HCT116 (cell line): ENCODE measurements at regions not wholly inside any gene's neighbourhood (a gene's known extent, or its start where the extent isn't known, plus 50 kb on each side); places are given as distances from the start of the nearest gene placed in this dataset.

ENCODE experiments used
- ATAC-seq: fragments of 200-7000 bp; cut with Tn5 transposase; 2 replicates; pipeline ENCODE4 v1.9.1; 2020; ENCODE audit warnings: mild to moderate bottlenecking, moderate library complexity
- BruUV-seq: library from RNA; stranded (reverse); fragments of 400-500 nt; replicated peaks from 2 replicates; lab custom pipeline; 2021; lab: Mats Ljungman, UMichigan
- CTCF ChIA-PET: fragments of 300-600 bp; sonication (Branson Sonifier 250); formaldehyde crosslinking; loops from one replicate; lab custom pipeline; 2021; ENCODE audit warnings: antibody characterized with exemption; lab: Charles Lee
- POLR2A ChIA-PET: fragments of 300-600, 350-600 bp; sonication (Branson Sonifier 250); formaldehyde crosslinking; loops from one replicate; lab custom pipeline; 2021; ENCODE audit warnings: antibody characterized with exemption; lab: Charles Lee
- RAD21 ChIA-PET, 2 experiments: fragments of 300-600 bp; sonication (Branson Sonifier 250); formaldehyde crosslinking; loops; one replicate each; lab custom pipeline; 2023; ENCODE audit warnings: low total read pairs in 2 of 2; ENCODE audit not compliant: uncharacterized antibody in 2 of 2, unreplicated experiment in 2 of 2, low non-redundant PET in 1 of 2; lab: Charles Lee
- DNase-seq: peaks from one replicate; pipeline ENCODE4 v3.0.0-alpha.2; 2010; ENCODE audit warnings: low read depth, low spot score
- H2AFZ ChIP-seq: fragments of 200-600 bp; shearing (Covaris generic), sonication (generic); 2 replicates; pipeline ENCODE4 v1.6.1; 2017; ENCODE audit warnings: low read depth, mixed run types, mixed read lengths, antibody characterized with exemption, low read length; ENCODE audit not compliant: poor library complexity, severe bottlenecking
- H3K27ac ChIP-seq: 2 replicates; pipeline ENCODE4 v1.5.1; 2012; ENCODE audit warnings: low read depth, low read length
- H3K27me3 ChIP-seq: fragments of 200-600 bp; sonication (generic); 2 replicates; pipeline ENCODE4 v1.6.1; 2016; ENCODE audit warnings: mixed run types, low read length, mixed read lengths; ENCODE audit not compliant: insufficient read depth
- H3K36me3 ChIP-seq, 2 experiments: fragments of 200-500 bp in 1 of 2; fragments of 200-600 bp in 1 of 2; sonication (Bioruptor generic) in 1 of 2; sonication (generic) in 1 of 2; 2 replicates each; pipeline versions ENCODE4 v1.5.1 to v1.6.1; 2014 to 2016; ENCODE audit warnings: low read length in 2 of 2, inconsistent platforms in 1 of 2, mixed read lengths in 1 of 2, mixed run types in 1 of 2; ENCODE audit not compliant: insufficient read depth in 2 of 2, control insufficient read depth in 1 of 2
- H3K4me1 ChIP-seq, 2 experiments: fragments of 200-600 bp in 1 of 2; sonication (generic) in 1 of 2; 2 replicates each; pipeline versions ENCODE4 v1.5.1 to v1.6.1; 2012 to 2017; ENCODE audit warnings: low read length in 2 of 2, inconsistent platforms in 1 of 2, mild to moderate bottlenecking in 1 of 2, mixed read lengths in 1 of 2, mixed run types in 1 of 2, moderate library complexity in 1 of 2; ENCODE audit not compliant: insufficient read depth in 2 of 2, control insufficient read depth in 1 of 2
- H3K4me2 ChIP-seq: fragments of 200-600 bp; sonication (generic); 2 replicates; pipeline ENCODE4 v1.6.1; 2017; ENCODE audit warnings: mixed run types, low read length, mixed read lengths
- H3K4me3 ChIP-seq, 2 experiments: fragments of 200-600 bp in 1 of 2; sonication (generic) in 1 of 2; replicated peaks in 1 of 2; 2 replicates each; pipeline ENCODE4 v1.5.1; 2011 to 2016; ENCODE audit warnings: low read length in 2 of 2, control low read depth in 1 of 2, low read depth in 1 of 2, mild to moderate bottlenecking in 1 of 2, mixed read lengths in 1 of 2, mixed run types in 1 of 2
- H3K79me2 ChIP-seq: fragments of 200-600 bp; sonication (generic); 2 replicates; pipeline ENCODE4 v1.6.1; 2017; ENCODE audit warnings: mild to moderate bottlenecking, mixed run types, low read length, moderate library complexity, mixed read lengths; ENCODE audit not compliant: insufficient read depth
- H3K9ac ChIP-seq: fragments of 200-600 bp; sonication (generic); 2 replicates; pipeline ENCODE4 v1.6.1; 2016; ENCODE audit warnings: low read length, mixed read lengths
- H3K9me2 ChIP-seq: fragments of 200-600 bp; sonication (generic), shearing (Covaris generic); 2 replicates; pipeline ENCODE4 v1.6.1; 2017; ENCODE audit warnings: mixed run types, mild to moderate bottlenecking, moderate library complexity; ENCODE audit not compliant: insufficient read depth
- H3K9me3 ChIP-seq, 2 experiments: fragments of 200-500 bp in 1 of 2; fragments of 200-600 bp in 1 of 2; sonication (Bioruptor generic) in 1 of 2; sonication (generic) in 1 of 2; 2 replicates each; pipeline ENCODE4 v1.6.1; 2014 to 2017; ENCODE audit warnings: low read length in 2 of 2, mixed read lengths in 2 of 2, inconsistent platforms in 1 of 2, low read depth in 1 of 2, mild to moderate bottlenecking in 1 of 2, mixed run types in 1 of 2, moderate library complexity in 1 of 2; ENCODE audit not compliant: control insufficient read depth in 1 of 2, insufficient read depth in 1 of 2
- H4K20me1 ChIP-seq: fragments of 200-600 bp; sonication (generic), shearing (Covaris generic); 2 replicates; pipeline ENCODE4 v1.6.1; 2017; ENCODE audit warnings: mixed run types, mild to moderate bottlenecking, moderate library complexity; ENCODE audit not compliant: insufficient read depth
- CBX3 ChIP-seq: IDR thresholded peaks from 2 replicates; pipeline ENCODE4 v1.6.1; 2012; ENCODE audit warnings: low read depth
- EGR1 ChIP-seq: IDR thresholded peaks from 2 replicates; pipeline ENCODE4 v1.6.1; 2012; ENCODE audit warnings: low read depth
- ELF1 ChIP-seq: IDR thresholded peaks from 2 replicates; pipeline ENCODE4 v1.6.1; 2012; ENCODE audit warnings: low read depth, borderline replicate concordance
- EZH2 ChIP-seq: fragments of 200-600 bp; sonication (generic); IDR thresholded peaks from 2 replicates; pipeline ENCODE4 v1.6.1; 2017; ENCODE audit warnings: antibody characterized with exemption, mixed run types
- EZH2phosphoT487 ChIP-seq: fragments of 200-600 bp; IDR thresholded peaks from 2 replicates; pipeline ENCODE4 v1.6.1; 2018; ENCODE audit warnings: antibody characterized with exemption, borderline replicate concordance
- FOSL1 ChIP-seq: IDR thresholded peaks from 2 replicates; pipeline ENCODE4 v1.6.1; 2012; ENCODE audit warnings: low read depth
- JUND ChIP-seq: IDR thresholded peaks from 2 replicates; pipeline ENCODE4 v1.6.1; 2012
- POLR2A ChIP-seq: IDR thresholded peaks from 2 replicates; pipeline ENCODE4 v1.7.0; 2011; ENCODE audit warnings: borderline replicate concordance; ENCODE audit not compliant: insufficient read depth, insufficient read length; ENCODE audit errors: extremely low read depth
- POLR2AphosphoS5 ChIP-seq: IDR thresholded peaks from 2 replicates; pipeline ENCODE4 v1.6.1; 2011; ENCODE audit warnings: mild to moderate bottlenecking, low read depth, low read length, moderate library complexity
- SIN3A ChIP-seq: IDR thresholded peaks from 2 replicates; pipeline ENCODE4 v1.6.1; 2012; ENCODE audit warnings: low read depth
- SRF ChIP-seq: IDR thresholded peaks from 2 replicates; pipeline ENCODE4 v1.6.1; 2012; ENCODE audit warnings: low read depth
- TCF7L2 ChIP-seq: IDR thresholded peaks from 2 replicates; pipeline ENCODE4 v1.7.0; 2011; ENCODE audit warnings: borderline replicate concordance, inconsistent platforms; ENCODE audit not compliant: insufficient read depth, insufficient read length; ENCODE audit errors: extremely low read depth
- YY1 ChIP-seq: IDR thresholded peaks from 2 replicates; pipeline ENCODE4 v1.6.1; 2011; ENCODE audit warnings: low read length, low read depth, moderate library complexity, mild to moderate bottlenecking; ENCODE audit not compliant: insufficient replicate concordance; ENCODE audit errors: extremely low read depth
- ZNF274 ChIP-seq: fragments of 200-500 bp; sonication (Bioruptor generic); IDR thresholded peaks from 2 replicates; pipeline ENCODE4 v1.6.1; 2014; ENCODE audit warnings: mild to moderate bottlenecking, low read depth, low read length, inconsistent platforms
- intact Hi-C: fragments of 100-400 bp; cut with micrococcal nuclease; formaldehyde crosslinking; loops from 2 replicates; pipeline ENCODE4 v1.10.0; 2022
- TF ChIP-seq, protein P1 (sequence below), 3 experiments: fragments of 200-600 bp in 1 of 3; sonication (generic) in 1 of 3; IDR thresholded peaks in 2 of 3; conservative IDR thresholded peaks in 1 of 3; 2 replicates each; pipeline ENCODE4 v1.5.1; 2012 to 2017; ENCODE audit warnings: low read depth in 2 of 3, low read length in 2 of 3, antibody characterized with exemption in 1 of 3, borderline replicate concordance in 1 of 3, control low read depth in 1 of 3, mild to moderate bottlenecking in 1 of 3, mixed read lengths in 1 of 3, mixed run types in 1 of 3, moderate library complexity in 1 of 3; ENCODE audit not compliant: insufficient read depth in 1 of 3
- TF ChIP-seq, protein P2 (sequence below): IDR thresholded peaks from 2 replicates; pipeline ENCODE4 v1.6.1; 2012
- TF ChIP-seq, protein P3 (sequence below): IDR thresholded peaks from 2 replicates; pipeline ENCODE4 v1.6.1; 2012
- TF ChIP-seq, protein P4 (sequence below): IDR thresholded peaks from 2 replicates; pipeline ENCODE4 v1.6.1; 2011; ENCODE audit warnings: mild to moderate bottlenecking, low read length, moderate library complexity; ENCODE audit not compliant: insufficient replicate concordance; ENCODE audit errors: extremely low read depth

DNA sequence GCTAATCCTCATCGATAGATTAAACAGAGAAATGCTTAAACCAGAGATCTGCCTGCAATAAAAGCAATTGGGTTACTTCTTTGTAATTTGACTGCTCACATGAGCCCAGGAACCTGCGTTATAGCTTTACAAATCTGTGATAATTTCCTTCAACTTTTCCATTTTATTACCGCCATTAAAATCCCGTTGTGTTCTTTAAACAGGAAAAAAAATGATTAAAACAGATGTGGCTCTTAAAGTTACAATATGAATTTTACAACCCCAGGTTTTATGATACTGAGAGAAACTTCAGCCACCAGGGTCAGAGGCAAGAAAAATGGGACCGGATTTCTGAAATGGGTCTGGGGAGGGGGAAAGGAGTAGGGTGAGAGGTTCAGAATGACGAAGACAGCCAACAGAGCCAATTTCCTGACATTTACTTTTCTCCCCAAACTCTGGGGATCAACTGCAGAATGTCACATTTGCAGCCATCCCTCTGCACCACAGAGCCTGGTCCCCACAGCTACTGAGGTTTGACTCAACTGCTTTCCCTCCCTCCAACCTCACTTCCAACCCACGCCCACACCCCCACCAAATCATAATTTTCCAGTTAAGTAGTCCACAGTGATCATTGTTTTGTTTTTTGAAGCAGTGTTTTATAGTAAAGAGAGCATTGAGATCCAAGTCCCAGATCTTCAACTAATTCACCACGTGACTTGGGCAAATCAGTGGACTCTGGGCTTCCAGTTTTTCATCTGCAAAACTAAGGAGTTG, 77.6 kb upstream of the EYA2 start:
- no peak for DNase-seq
- ChIA-PET POLR2A (no interaction called here), RAD21 (no interaction called here), CTCF (no interaction called here)
- Histone ChIP-seq H3K36me3 (no peaks in the 10 kb centered on the region), H3K9me3 (no peaks in the 10 kb centered on the region), H4K20me1 (no peaks in the 10 kb centered on the region), H3K27me3 (peaks cover 40% of the 10 kb centered on the region), H2AFZ (no peak overlapping the region), H3K4me1 (peaks cover 14 to 15% of the 10 kb centered on the region in 2 experiments), H3K9me2 (no peaks in the 10 kb centered on the region), H3K4me2 (no peak overlapping the region), H3K79me2 (no peaks in the 10 kb centered on the region), H3K4me3 (no peak overlapping the region), H3K27ac (no peak overlapping the region), H3K9ac (no peak overlapping the region)
- BruUV-seq, result no TSS peak
- ATAC-seq, result no peak
- intact Hi-C loops, result no loop called here
- TF ChIP-seq ELF1, result no peak
- no peak for TF ChIP-seq CBX3
- no peak for TF ChIP-seq FOSL1
- no peak for TF ChIP-seq EZH2
- TF ChIP-seq JUND, result no peak
- no peak for TF ChIP-seq SRF
- no peak for TF ChIP-seq ZNF274
- TF ChIP-seq POLR2AphosphoS5, result no peak
- TF ChIP-seq EGR1, result no peak
- TF ChIP-seq TCF7L2, result no peak
- TF ChIP-seq, protein P1, sequence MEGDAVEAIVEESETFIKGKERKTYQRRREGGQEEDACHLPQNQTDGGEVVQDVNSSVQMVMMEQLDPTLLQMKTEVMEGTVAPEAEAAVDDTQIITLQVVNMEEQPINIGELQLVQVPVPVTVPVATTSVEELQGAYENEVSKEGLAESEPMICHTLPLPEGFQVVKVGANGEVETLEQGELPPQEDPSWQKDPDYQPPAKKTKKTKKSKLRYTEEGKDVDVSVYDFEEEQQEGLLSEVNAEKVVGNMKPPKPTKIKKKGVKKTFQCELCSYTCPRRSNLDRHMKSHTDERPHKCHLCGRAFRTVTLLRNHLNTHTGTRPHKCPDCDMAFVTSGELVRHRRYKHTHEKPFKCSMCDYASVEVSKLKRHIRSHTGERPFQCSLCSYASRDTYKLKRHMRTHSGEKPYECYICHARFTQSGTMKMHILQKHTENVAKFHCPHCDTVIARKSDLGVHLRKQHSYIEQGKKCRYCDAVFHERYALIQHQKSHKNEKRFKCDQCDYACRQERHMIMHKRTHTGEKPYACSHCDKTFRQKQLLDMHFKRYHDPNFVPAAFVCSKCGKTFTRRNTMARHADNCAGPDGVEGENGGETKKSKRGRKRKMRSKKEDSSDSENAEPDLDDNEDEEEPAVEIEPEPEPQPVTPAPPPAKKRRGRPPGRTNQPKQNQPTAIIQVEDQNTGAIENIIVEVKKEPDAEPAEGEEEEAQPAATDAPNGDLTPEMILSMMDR (IDR thresholded peaks at IDR 0.05 in 2 of 3, conservative IDR thresholded peaks at IDR 0.05 in 1 of 3; ENCODE audit: borderline replicate concordance in 1 of 3, insufficient read depth in 1 of 3, low read depth in 2 of 3, low read length in 2 of 3), result no peak
- TF ChIP-seq, protein P2, sequence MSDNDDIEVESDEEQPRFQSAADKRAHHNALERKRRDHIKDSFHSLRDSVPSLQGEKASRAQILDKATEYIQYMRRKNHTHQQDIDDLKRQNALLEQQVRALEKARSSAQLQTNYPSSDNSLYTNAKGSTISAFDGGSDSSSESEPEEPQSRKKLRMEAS, result no peak
- no peak for TF ChIP-seq YY1
- no peak for TF ChIP-seq POLR2A
- TF ChIP-seq SIN3A, result no peak
- TF ChIP-seq, protein P3, sequence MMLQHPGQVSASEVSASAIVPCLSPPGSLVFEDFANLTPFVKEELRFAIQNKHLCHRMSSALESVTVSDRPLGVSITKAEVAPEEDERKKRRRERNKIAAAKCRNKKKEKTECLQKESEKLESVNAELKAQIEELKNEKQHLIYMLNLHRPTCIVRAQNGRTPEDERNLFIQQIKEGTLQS, result no peak
- no peak for TF ChIP-seq EZH2phosphoT487
- TF ChIP-seq, protein P4, sequence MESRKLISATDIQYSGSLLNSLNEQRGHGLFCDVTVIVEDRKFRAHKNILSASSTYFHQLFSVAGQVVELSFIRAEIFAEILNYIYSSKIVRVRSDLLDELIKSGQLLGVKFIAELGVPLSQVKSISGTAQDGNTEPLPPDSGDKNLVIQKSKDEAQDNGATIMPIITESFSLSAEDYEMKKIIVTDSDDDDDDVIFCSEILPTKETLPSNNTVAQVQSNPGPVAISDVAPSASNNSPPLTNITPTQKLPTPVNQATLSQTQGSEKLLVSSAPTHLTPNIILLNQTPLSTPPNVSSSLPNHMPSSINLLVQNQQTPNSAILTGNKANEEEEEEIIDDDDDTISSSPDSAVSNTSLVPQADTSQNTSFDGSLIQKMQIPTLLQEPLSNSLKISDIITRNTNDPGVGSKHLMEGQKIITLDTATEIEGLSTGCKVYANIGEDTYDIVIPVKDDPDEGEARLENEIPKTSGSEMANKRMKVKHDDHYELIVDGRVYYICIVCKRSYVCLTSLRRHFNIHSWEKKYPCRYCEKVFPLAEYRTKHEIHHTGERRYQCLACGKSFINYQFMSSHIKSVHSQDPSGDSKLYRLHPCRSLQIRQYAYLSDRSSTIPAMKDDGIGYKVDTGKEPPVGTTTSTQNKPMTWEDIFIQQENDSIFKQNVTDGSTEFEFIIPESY, result no peak
